Smooth muscle cell (in vitro differentiated cells): ENCODE measurements at regions not wholly inside any gene's neighbourhood (a gene's known extent, or its start where the extent isn't known, plus 50 kb on each side); places are given as distances from the start of the nearest gene placed in this dataset.

Source experiments
- DNase-seq: peaks from one replicate; lab custom pipeline; 2025; ENCODE audit not compliant: unreplicated experiment; lab: John Stamatoyannopoulos, UW
- H2AFZ ChIP-seq: fragments of 200-600 bp; sonication (generic); 2 replicates; pipeline ENCODE4 v1.6.0; 2016; ENCODE audit warnings: antibody characterized with exemption, low read depth, mild to moderate bottlenecking
- H3F3A ChIP-seq: fragments of 200-600 bp; sonication (generic); 2 replicates; pipeline ENCODE4 v1.6.0; 2017; ENCODE audit warnings: antibody characterized with exemption, low read depth
- H3K27ac ChIP-seq: fragments of 200-600 bp; sonication (generic); 2 replicates; pipeline ENCODE4 v1.5.1; 2016; ENCODE audit warnings: low read depth, mild to moderate bottlenecking
- H3K27me3 ChIP-seq: fragments of 200-600 bp; sonication (generic); 2 replicates; pipeline ENCODE4 v1.6.1; 2016; ENCODE audit warnings: low read depth, mild to moderate bottlenecking
- H3K36me3 ChIP-seq: fragments of 200-600 bp; sonication (generic); 2 replicates; pipeline ENCODE4 v1.5.1; 2016; ENCODE audit warnings: low read depth
- H3K4me1 ChIP-seq: fragments of 200-600 bp; sonication (generic); 2 replicates; pipeline ENCODE4 v1.5.1; 2016; ENCODE audit warnings: low read depth
- H3K4me2 ChIP-seq: fragments of 200-600 bp; sonication (generic); 2 replicates; pipeline ENCODE4 v1.6.0; 2016; ENCODE audit warnings: mild to moderate bottlenecking
- H3K4me3 ChIP-seq: fragments of 200-600 bp; sonication (generic); 2 replicates; pipeline ENCODE4 v1.5.1; 2016; ENCODE audit warnings: mild to moderate bottlenecking
- H3K79me2 ChIP-seq: fragments of 200-600 bp; sonication (generic); 2 replicates; pipeline ENCODE4 v1.6.0; 2016; ENCODE audit warnings: low read depth, mild to moderate bottlenecking
- H3K9ac ChIP-seq: fragments of 200-600 bp; sonication (generic); 2 replicates; pipeline ENCODE4 v1.6.0; 2016; ENCODE audit warnings: low read depth
- H3K9me3 ChIP-seq: fragments of 200-600 bp; sonication (generic); replicated peaks from 2 replicates; pipeline ENCODE4 v1.5.1; 2016; ENCODE audit warnings: low read depth
- H4K20me1 ChIP-seq: fragments of 200-600 bp; sonication (generic); 2 replicates; pipeline ENCODE4 v1.6.0; 2016; ENCODE audit warnings: low read depth
- WGBS: methylation state at CpG from one replicate; pipeline ENCODE4 v1.1.7; 2016; ENCODE audit warnings: low lambda C conversion rate; 5-methylcytosine and 5-hydroxymethylcytosine counted together
- TF ChIP-seq, protein P1 (sequence below): fragments of 200-600 bp; sonication (generic); IDR thresholded peaks from 2 replicates; pipeline ENCODE4 v1.5.1; 2017; ENCODE audit warnings: borderline replicate concordance, mild to moderate bottlenecking, antibody characterized with exemption; ENCODE audit not compliant: insufficient read depth, poor library complexity, severe bottlenecking

DNA sequence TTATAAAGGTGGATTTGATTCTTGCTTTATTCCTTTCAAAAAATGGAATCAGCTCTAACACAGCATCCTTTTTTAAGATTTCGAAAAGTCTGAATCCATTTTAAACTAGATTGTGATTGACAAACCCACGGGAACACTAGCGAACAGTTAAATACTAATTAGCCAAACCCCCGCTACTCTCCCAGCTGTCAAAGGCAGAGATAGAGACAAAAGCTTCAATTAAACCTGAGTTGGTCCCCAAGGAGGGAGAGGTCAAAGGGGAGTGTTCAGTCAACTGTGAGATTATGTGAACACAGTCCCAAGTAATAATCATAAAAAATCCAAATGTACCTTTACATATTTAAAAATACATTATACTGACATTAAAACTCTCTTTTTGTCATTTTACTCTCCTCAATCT, 65.7 kb upstream of the TBX20 start:
- WGBS, result 88% methylated on average over 4 of the region's 4 CpGs
- H2AFZ ChIP-seq, result no peak overlapping the region
- H3K9me3 ChIP-seq, result peaks cover 1% of the 10 kb centered on the region
- H4K20me1 ChIP-seq, result no peaks in the 10 kb centered on the region
- no peaks in the 10 kb centered on the region for H3K27me3 ChIP-seq
- no peak overlapping the region for H3K9ac ChIP-seq
- no peak for DNase-seq
- peaks cover 14% of the 10 kb centered on the region for H3K4me1 ChIP-seq
- no peak overlapping the region for H3K4me2 ChIP-seq
- no peak overlapping the region for H3K27ac ChIP-seq
- H3F3A ChIP-seq, result no peaks in the 10 kb centered on the region
- H3K4me3 ChIP-seq, result no peak overlapping the region
- no peaks in the 10 kb centered on the region for H3K79me2 ChIP-seq
- TF ChIP-seq, protein P1, sequence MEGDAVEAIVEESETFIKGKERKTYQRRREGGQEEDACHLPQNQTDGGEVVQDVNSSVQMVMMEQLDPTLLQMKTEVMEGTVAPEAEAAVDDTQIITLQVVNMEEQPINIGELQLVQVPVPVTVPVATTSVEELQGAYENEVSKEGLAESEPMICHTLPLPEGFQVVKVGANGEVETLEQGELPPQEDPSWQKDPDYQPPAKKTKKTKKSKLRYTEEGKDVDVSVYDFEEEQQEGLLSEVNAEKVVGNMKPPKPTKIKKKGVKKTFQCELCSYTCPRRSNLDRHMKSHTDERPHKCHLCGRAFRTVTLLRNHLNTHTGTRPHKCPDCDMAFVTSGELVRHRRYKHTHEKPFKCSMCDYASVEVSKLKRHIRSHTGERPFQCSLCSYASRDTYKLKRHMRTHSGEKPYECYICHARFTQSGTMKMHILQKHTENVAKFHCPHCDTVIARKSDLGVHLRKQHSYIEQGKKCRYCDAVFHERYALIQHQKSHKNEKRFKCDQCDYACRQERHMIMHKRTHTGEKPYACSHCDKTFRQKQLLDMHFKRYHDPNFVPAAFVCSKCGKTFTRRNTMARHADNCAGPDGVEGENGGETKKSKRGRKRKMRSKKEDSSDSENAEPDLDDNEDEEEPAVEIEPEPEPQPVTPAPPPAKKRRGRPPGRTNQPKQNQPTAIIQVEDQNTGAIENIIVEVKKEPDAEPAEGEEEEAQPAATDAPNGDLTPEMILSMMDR, result no peak
- no peaks in the 10 kb centered on the region for H3K36me3 ChIP-seq

DNA sequence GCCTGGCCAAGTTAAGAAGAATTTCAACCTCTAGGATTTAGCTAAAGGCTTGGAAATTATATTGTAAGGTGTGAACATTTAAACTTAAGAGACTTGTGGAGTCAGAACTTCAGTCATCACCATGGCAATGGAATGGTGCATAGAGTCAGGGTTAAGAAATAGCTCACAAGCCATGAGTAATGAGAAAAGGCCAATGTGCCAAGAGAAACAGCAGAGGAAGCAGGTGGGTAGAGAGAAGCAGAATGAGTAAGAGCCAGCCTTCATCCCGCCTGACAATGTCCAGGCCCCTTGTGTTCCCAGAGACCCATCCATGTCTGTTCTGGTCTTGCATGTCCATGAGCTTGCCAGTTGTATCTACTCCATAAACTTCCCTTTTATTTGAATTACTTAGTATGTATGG, 62.6 kb upstream of the TBX20 start:
- WGBS, result 88% methylated on average over 1 of the region's 1 CpG
- Histone ChIP-seq H3K4me3 (no peak overlapping the region), H3K9ac (no peak overlapping the region), H3F3A (no peaks in the 10 kb centered on the region), H3K27me3 (no peaks in the 10 kb centered on the region), H3K27ac (no peak overlapping the region), H2AFZ (no peak overlapping the region), H3K79me2 (no peaks in the 10 kb centered on the region), H3K4me1 (peaks cover 14% of the 10 kb centered on the region), H3K9me3 (no peaks in the 10 kb centered on the region), H4K20me1 (no peaks in the 10 kb centered on the region), H3K36me3 (no peaks in the 10 kb centered on the region), H3K4me2 (no peak overlapping the region)
- TF ChIP-seq, protein P1, result no peak
- DNase-seq, result no peak

DNA sequence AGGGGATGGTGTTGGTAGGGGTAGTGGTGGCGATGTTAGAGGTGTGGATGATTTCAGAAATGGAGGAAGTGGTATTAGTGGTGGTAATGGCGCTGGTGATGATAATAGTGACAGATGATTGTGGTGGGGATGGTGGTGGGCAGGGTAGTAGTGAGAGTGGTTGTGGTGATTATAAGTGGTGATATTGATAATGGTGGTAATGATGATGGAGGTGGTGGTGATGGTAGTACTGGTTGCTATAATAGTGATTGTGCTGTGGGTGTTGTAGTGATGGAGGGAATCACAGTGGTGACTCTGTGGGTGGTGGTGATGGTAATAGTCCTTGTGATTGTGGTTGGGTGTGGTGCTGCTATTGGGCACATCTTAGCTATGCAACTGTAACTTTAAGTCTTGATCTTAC, 61.6 kb upstream of the TBX20 start:
- Histone ChIP-seq H3K79me2 (no peaks in the 10 kb centered on the region), H3K27me3 (no peaks in the 10 kb centered on the region), H3F3A (no peaks in the 10 kb centered on the region), H3K4me1 (peaks cover 14% of the 10 kb centered on the region), H4K20me1 (no peaks in the 10 kb centered on the region), H3K9ac (no peak overlapping the region), H2AFZ (no peak overlapping the region), H3K4me3 (no peak overlapping the region), H3K4me2 (no peak overlapping the region), H3K9me3 (no peaks in the 10 kb centered on the region), H3K36me3 (no peaks in the 10 kb centered on the region), H3K27ac (no peak overlapping the region)
- TF ChIP-seq, protein P1, result no peak
- 95% methylated on average over 2 of the region's 2 CpGs for WGBS
- DNase-seq, result no peak

DNA sequence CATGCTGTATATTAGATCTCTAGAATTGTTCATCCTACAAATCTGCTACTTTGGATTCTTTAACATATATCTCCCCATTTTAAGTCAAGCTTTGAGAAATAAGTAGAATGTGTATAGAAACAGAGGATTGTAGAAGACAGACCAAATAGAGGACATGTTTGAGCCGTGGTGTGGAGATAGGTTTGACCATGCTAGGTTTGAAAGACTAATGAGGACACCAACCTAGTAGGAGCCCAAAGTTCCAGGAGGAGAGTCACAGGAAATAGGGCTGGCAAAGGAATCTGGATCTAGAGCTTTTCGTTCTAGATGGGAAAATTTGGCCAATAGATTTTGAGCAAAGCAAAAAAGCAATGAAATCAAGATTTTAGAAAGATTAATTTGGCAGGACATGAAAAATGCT, 60.5 kb upstream of the TBX20 start:
- no peaks in the 10 kb centered on the region for H3F3A ChIP-seq
- TF ChIP-seq, protein P1, result no peak

More for the DNA sequence above, 60.5 kb upstream of the TBX20 start:
- 98% methylated on average over 2 of the region's 2 CpGs for WGBS
- Histone ChIP-seq H4K20me1 (no peaks in the 10 kb centered on the region), H3K4me2 (no peak overlapping the region), H3K36me3 (no peaks in the 10 kb centered on the region), H3K9ac (no peak overlapping the region), H3K4me3 (no peak overlapping the region), H2AFZ (no peak overlapping the region), H3K27ac (no peak overlapping the region), H3K9me3 (no peaks in the 10 kb centered on the region), H3K27me3 (no peaks in the 10 kb centered on the region), H3K79me2 (no peaks in the 10 kb centered on the region), H3K4me1 (peaks cover 4% of the 10 kb centered on the region)
- no peak for DNase-seq
